ENCODE measurements at regions not wholly inside any gene's neighbourhood (a gene's known extent, or its start where the extent isn't known, plus 50 kb on each side); places are given as distances from the start of the nearest gene placed in this dataset.

DNA sequence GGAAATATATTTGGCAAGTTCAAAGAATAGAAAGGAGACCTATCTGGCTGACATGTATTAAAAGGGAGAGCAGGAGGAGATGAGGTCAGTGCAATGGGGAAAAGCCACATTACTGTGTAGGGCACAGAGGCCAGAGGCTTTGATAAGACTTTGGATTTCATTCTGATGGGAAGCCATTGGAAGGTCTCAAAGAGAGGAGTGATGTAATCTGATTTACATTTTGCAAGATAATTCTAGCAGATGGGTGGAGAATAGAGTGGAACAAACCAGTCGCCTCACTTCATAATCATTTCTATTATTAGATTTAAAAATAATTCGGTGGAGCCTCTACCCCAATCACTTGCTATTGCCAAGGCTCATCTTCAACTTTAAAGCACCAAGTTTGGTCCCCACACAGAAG is 278.4 kb upstream of the ZC3H12C start:
- WGBS, 2 donors = 44 to 47% methylated on average over 2 of the region's 2 CpGs
- H3K27ac ChIP-seq = no peak overlapping the region

GRCh38 chr11:109815500-109816150 is 277.6 kb upstream of the ZC3H12C start:
- no peak overlapping the region for H3K4me3 ChIP-seq
- H3K36me3 ChIP-seq = no peaks in the 10 kb centered on the region
- no peak for DNase-seq
- no peak overlapping the region for H3K27ac ChIP-seq
- no peaks in the 10 kb centered on the region for H3K9me3 ChIP-seq
- no peaks in the 10 kb centered on the region for H3K4me1 ChIP-seq
- H3K27me3 ChIP-seq = no peaks in the 10 kb centered on the region
- intact Hi-C loops (cut with DNase I) = no loop called here
- WGBS, 2 donors = 75 to 86% methylated on average over 4 of the region's 4 CpGs
- TF ChIP-seq EP300 (IDR thresholded peaks at IDR 0.05) (no peak), POLR2A (IDR thresholded peaks at IDR 0.05) (no peak), POLR2AphosphoS5 (IDR thresholded peaks at IDR 0.05) (no peak)
- TF ChIP-seq, protein P1, sequence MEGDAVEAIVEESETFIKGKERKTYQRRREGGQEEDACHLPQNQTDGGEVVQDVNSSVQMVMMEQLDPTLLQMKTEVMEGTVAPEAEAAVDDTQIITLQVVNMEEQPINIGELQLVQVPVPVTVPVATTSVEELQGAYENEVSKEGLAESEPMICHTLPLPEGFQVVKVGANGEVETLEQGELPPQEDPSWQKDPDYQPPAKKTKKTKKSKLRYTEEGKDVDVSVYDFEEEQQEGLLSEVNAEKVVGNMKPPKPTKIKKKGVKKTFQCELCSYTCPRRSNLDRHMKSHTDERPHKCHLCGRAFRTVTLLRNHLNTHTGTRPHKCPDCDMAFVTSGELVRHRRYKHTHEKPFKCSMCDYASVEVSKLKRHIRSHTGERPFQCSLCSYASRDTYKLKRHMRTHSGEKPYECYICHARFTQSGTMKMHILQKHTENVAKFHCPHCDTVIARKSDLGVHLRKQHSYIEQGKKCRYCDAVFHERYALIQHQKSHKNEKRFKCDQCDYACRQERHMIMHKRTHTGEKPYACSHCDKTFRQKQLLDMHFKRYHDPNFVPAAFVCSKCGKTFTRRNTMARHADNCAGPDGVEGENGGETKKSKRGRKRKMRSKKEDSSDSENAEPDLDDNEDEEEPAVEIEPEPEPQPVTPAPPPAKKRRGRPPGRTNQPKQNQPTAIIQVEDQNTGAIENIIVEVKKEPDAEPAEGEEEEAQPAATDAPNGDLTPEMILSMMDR (IDR thresholded peaks at IDR 0.05) = no peak

More for the DNA sequence above, 278.4 kb upstream of the ZC3H12C start:
- H3K27me3 ChIP-seq = no peaks in the 10 kb centered on the region
- TF ChIP-seq POLR2AphosphoS5 (IDR thresholded peaks at IDR 0.05) = no peak
- TF ChIP-seq, protein P1 (IDR thresholded peaks at IDR 0.05) = no peak
- no peak for TF ChIP-seq EP300 (IDR thresholded peaks at IDR 0.05)
- no peak for TF ChIP-seq POLR2A (IDR thresholded peaks at IDR 0.05)
- H3K4me1 ChIP-seq = no peaks in the 10 kb centered on the region
- H3K4me3 ChIP-seq = no peak overlapping the region
- intact Hi-C loops (cut with DNase I) = no loop called here
- no peak for DNase-seq
- no peaks in the 10 kb centered on the region for H3K36me3 ChIP-seq
- no peaks in the 10 kb centered on the region for H3K9me3 ChIP-seq

DNA sequence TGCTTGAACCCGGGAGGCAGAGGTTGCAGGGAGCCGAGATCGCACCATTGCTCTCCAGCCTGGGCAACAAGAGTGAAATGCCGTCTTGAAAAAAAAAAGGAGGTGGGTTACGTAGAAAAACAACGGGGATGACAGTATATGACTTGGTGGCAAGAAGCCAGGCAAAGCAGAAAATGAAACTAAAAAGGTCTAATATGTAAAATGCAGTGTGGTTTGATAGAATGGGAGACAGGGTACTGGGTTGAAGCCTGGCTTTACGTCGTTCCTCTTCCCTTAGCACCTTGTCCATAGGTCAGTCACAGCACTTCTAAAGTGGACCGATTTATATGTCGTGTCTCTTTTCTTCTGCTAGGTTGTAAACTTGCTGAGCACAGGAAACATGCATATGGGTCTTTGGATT is 274.9 kb upstream of the ZC3H12C start:
- Histone ChIP-seq H3K4me1 (no peaks in the 10 kb centered on the region), H3K27ac (no peak overlapping the region), H3K9me3 (no peaks in the 10 kb centered on the region), H3K4me3 (no peak overlapping the region), H3K36me3 (no peaks in the 10 kb centered on the region), H3K27me3 (no peaks in the 10 kb centered on the region)
- DNase-seq = no peak
- WGBS, 2 donors = 50 to 54% methylated on average over 10 of the region's 10 CpGs
- intact Hi-C loops (cut with DNase I) = no loop called here
- TF ChIP-seq POLR2AphosphoS5 (IDR thresholded peaks at IDR 0.05) (no peak), EP300 (IDR thresholded peaks at IDR 0.05) (no peak), POLR2A (IDR thresholded peaks at IDR 0.05) (no peak)
- TF ChIP-seq, protein P1 (IDR thresholded peaks at IDR 0.05) = no peak

- no peak overlapping the region for H3K4me3 ChIP-seq
- intact Hi-C loops (cut with DNase I) = no loop called here
- no peaks in the 10 kb centered on the region for H3K27me3 ChIP-seq
- no peaks in the 10 kb centered on the region for H3K36me3 ChIP-seq
- TF ChIP-seq POLR2A (IDR thresholded peaks at IDR 0.05) (no peak), EP300 (IDR thresholded peaks at IDR 0.05) (no peak), POLR2AphosphoS5 (IDR thresholded peaks at IDR 0.05) (no peak)
- TF ChIP-seq, protein P1 (IDR thresholded peaks at IDR 0.05) = no peak
- H3K27ac ChIP-seq = no peak overlapping the region
- 44 to 45% methylated on average over 3 of the region's 3 CpGs for WGBS, 2 donors
- no peaks in the 10 kb centered on the region for H3K9me3 ChIP-seq
- H3K4me1 ChIP-seq = no peaks in the 10 kb centered on the region
- DNase-seq = no peak
Measured at GRCh38 chr11:109819410-109819809, 273.8 kb upstream of the ZC3H12C start.

DNA sequence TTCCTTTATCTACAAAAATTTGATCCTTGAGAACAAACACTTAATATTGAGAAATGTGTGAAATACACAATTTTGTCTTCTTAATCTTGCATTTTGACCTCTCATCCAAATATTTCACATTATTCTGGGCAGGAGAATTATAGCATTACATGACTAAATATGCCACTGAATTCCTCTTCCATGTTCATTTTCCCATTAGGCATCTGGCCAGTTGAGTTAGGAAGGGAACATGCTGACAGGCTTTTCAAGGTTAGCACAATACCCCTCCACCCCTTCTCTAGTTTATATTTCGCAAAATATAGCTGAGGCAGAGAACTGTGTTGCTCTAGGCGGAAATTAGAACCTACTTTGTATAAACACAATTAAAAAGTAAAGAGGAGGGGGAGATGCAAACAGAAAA is 271.7 kb upstream of the ZC3H12C start:
- Histone ChIP-seq H3K27me3 (no peaks in the 10 kb centered on the region), H3K36me3 (no peaks in the 10 kb centered on the region), H3K4me3 (no peak overlapping the region), H3K4me1 (no peaks in the 10 kb centered on the region), H3K9me3 (no peaks in the 10 kb centered on the region), H3K27ac (no peak overlapping the region)
- no peak for TF ChIP-seq EP300 (IDR thresholded peaks at IDR 0.05)
- TF ChIP-seq POLR2AphosphoS5 (IDR thresholded peaks at IDR 0.05) = no peak
- TF ChIP-seq, protein P1 (IDR thresholded peaks at IDR 0.05) = no peak
- TF ChIP-seq POLR2A (IDR thresholded peaks at IDR 0.05) = no peak
- 64 to 72% methylated on average over 2 of the region's 2 CpGs for WGBS, 2 donors
- no peak for DNase-seq
- intact Hi-C loops (cut with DNase I) = no loop called here
